Heart left ventricle (tissue), 13 donors: ENCODE measurements at regions not wholly inside any gene's neighbourhood (a gene's known extent, or its start where the extent isn't known, plus 50 kb on each side); places are given as distances from the start of the nearest gene placed in this dataset.

Source experiments
- CTCF ChIP-seq, 12 donors: fragments of 200-600 bp; sonication (generic) in 4 of 12; IDR thresholded peaks; one replicate each; pipeline versions ENCODE4 v1.5.0 to v1.8.0; 2018 to 2022; ENCODE audit warnings: antibody characterized with exemption in 12 of 12, mild to moderate bottlenecking in 5 of 12
- POLR2A ChIP-seq, 2 donors: fragments of 450-650 bp; IDR thresholded peaks; one replicate each; pipeline ENCODE4 v1.6.1; 2017; ENCODE audit warnings: antibody characterized with exemption in 2 of 2, mild to moderate bottlenecking in 2 of 2, moderate library complexity in 2 of 2
- donor health status: ischemic (EF 13 %, LVEDD 7.1; RV severe dilation, severe dysfunction).
- donor health status: DM: no; HTN: yes; CAD: no.
- donor health status: DM: no; HTN: no; CAD: no.
- donor health status: ischemic (EF 25% LVEDD 6.9; RV normal size, moderate dysfunction).
- donor health status: ischemic (EF 25% LVEDD 5.7; RV mildly dilated, moderate dysfunction).
- donor health status: ischemic (EF 35%, LVEDD 5.7; RV mildly dilated, moderate dysfunction).
- donor health status: nonischemic (EF 11% LVEDD 7.7; RV severe dilation, severe dysfunction).
- donor health status: DM: yes; HTN: yes; CAD: no.
- donor health status: PGD.
- donor health status: ischemic (EF 29% LVEDD 5.4; RV normal size, mild dysfunction).
- donor health status: nonischemic (EF 23%, LVEDD 6.1; RV moderate dilation, normal function).

GRCh38 chr9:91117959-91118703 lies 243.6 kb downstream of the AUH start:
- no peak for TF ChIP-seq CTCF (IDR thresholded peaks at IDR 0.05)
- TF ChIP-seq POLR2A (IDR thresholded peaks at IDR 0.05) = peak in 1 of 2 donors; percentile 5
